ENCODE measurements at regions not wholly inside any gene's neighbourhood (a gene's known extent, or its start where the extent isn't known, plus 50 kb on each side); places are given as distances from the start of the nearest gene placed in this dataset.

- no peak for DNase-seq (ENCODE audit: low read depth in 3 of 3)
Measured at GRCh38 chr20:52736507-52736906, 235.7 kb upstream of the TSHZ2 start.

DNA sequence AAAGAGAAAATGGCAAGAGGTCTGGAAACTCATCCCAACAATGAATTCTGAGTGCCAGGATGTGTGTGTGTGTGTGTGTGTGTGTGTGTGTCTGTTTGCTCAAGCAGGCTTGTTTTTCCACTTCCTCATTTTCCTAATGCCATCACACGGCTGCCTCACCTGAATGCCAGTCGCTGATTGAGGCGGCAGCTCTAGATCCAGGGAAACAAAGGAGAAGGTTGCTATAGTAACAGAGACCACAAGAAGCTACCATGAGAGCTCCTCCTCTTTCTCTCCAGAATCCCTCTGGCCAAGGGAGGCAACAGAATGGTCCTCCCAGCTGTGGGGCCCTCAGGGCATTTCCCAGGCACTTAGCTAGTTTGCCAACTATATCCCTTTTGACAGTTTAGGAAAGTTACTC lies 241.1 kb upstream of the TSHZ2 start:
- no peak for DNase-seq (ENCODE audit: low read depth in 3 of 3)

DNA sequence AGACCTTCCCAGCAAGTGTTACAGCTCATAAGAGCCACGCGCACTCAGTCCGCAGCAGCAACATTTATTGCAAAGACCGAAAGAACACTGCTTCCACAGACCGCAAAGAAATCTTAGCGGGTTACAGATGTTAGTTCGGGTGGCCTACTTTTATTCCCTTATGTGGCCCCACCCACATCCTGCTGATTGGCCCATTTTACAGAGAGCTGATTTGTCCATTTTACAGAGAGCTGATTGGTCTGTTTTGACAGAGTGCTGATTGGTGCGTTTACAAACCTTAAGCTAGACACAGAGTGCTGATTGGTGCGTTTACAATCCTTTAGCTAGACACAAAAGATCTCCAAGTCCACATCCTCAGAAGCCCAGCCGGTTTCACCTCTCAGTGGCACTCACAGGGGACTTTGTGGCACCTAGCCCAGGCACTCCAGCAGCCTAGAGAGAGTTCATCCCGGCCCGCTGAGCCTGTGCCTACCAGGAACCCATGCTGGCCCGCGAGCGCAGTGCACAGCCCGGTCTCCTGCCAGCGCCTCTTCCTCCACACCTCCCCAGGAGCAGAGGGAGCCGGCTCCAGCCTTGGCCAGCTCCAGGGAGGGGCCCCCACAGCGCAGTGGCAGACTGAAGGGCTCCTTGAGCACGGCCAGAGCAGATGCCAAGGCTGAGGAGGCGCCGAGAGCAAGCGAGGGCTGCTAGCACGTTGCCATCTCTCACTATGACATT lies 244.3 kb upstream of the TSHZ2 start:
- no peak for DNase-seq (ENCODE audit: low read depth in 3 of 3)

GRCh38 chr20:52724541-52724940 lies 247.6 kb upstream of the TSHZ2 start:
- DNase-seq (ENCODE audit: low read depth in 3 of 3), result no peak

- DNase-seq (ENCODE audit: low read depth in 3 of 3), result no peak
Measured at GRCh38 chr20:52722926-52723688, 249.1 kb upstream of the TSHZ2 start.

DNA sequence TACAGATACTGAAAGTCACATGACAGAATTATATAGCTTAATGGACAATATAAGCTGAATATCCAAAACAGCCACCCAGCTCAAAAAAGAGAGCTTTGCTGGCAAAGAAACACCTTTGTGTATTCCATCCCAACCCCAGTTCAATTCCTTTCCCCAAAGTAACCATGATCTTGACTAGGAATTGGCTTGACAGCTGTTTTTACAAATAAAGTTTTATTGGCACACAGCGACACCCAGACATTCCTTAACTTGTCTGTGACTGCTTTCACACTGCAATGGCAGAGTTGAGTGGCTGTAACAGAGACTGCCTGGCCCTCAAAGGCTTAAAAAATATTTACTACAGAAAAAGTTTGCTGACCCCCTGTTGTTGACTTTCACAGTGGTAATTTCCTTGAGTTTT lies 264.0 kb upstream of the TSHZ2 start:
- no peak for DNase-seq (ENCODE audit: low read depth in 3 of 3)

GRCh38 chr20:52704553-52704952 lies 267.6 kb upstream of the TSHZ2 start:
- no peak for DNase-seq (ENCODE audit: low read depth in 3 of 3)

DNA sequence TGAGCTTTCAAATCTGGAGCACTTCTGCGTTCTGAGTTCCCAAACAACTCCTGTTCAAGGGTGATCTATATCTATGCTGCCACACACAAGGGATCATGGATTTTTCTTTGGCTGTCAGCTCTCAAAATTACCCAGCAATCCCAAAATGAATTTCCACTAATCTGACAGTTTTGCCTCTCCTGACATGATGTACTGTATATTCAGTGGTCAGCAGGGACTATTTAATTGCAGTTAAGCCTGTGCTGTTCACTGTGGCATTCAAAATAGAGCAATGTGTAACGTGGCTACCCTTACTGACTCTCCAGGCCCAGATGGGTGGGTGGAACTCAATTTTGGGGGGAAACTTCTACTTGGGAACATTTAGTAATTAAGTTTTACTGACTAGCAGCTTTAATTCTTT lies 283.8 kb upstream of the TSHZ2 start:
- DNase-seq (ENCODE audit: low read depth in 3 of 3), result no peak

- no peak for DNase-seq (ENCODE audit: low read depth in 3 of 3)
Measured at GRCh38 chr20:52684905-52685304, 287.3 kb upstream of the TSHZ2 start.

GRCh38 chr20:52684176-52684575 lies 288.0 kb upstream of the TSHZ2 start:
- DNase-seq (ENCODE audit: low read depth in 3 of 3), result no peak

GRCh38 chr20:52683761-52684160 lies 288.4 kb upstream of the TSHZ2 start:
- DNase-seq (ENCODE audit: low read depth in 3 of 3), result no peak

GRCh38 chr20:52682237-52682636 lies 289.9 kb upstream of the TSHZ2 start:
- DNase-seq (ENCODE audit: low read depth in 3 of 3), result no peak

DNA sequence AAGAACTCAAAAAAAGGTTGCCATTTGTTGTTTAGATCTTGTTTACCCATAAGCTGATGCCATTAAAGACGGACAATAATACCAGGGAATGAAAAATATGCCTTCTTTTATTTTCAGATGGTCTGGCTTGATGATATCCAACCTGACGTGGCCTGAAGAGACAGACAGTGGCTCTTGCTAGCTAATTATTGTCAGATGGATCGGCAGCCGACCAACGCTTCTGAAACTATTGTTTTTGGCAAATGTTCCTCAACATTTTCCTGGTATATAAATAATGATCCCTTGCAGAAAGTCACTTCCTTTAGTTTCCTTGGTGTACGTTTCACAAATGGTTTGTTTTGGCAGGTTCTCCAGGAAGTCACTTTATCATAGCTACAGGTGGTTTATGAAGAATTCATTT lies 290.9 kb upstream of the TSHZ2 start:
- DNase-seq (ENCODE audit: low read depth in 3 of 3), result no peak

DNA sequence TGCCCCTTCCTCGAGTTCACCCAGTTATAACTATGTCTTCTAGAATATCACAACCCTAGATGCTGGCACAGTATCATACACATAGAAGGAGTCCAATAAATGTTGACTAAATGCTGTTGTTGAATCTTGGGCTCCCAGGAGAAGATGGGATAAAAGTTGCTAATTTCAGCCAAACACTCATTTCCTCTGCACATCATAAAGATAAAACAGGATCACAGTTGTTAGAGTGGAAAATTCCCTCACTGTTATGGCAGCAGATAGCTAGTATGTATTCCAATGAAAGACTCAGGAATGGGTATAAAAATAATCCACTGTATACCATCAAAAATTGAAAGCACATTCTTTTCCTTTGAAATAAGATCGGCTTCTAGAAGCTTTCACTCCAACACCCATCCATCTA lies 294.9 kb upstream of the TSHZ2 start:
- DNase-seq (ENCODE audit: low read depth in 3 of 3), result no peak

- DNase-seq (ENCODE audit: low read depth in 3 of 3), result no peak
Measured at GRCh38 chr20:52676283-52676995, 295.7 kb upstream of the TSHZ2 start.

DNA sequence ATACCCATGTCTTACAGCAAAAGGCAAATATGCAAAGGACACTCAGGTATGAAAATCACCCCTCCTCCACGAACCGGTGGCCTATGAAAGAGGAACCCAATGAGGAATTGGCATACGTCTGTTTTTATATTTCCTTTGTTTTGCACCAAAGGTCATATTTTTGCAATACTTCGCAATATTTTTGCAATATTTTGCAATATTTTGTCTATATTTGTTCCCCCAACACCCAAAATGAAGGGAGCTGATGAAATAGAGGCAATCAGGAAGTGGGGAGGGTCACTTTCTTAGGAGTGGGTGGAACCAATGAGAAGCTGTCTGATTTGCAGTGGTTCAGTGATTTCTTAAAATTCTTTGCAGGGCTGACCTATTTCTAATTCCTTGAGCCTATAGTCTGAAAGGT lies 296.8 kb upstream of the TSHZ2 start:
- DNase-seq (ENCODE audit: low read depth in 3 of 3), result no peak

GRCh38 chr20:52668626-52669025 lies 303.5 kb upstream of the TSHZ2 start:
- no peak for DNase-seq (ENCODE audit: low read depth in 3 of 3)

GRCh38 chr20:52667358-52667757 lies 304.8 kb upstream of the TSHZ2 start:
- no peak for DNase-seq (ENCODE audit: low read depth in 3 of 3)

GRCh38 chr20:52665441-52665840 lies 306.7 kb upstream of the TSHZ2 start:
- DNase-seq (ENCODE audit: low read depth in 3 of 3), result no peak

GRCh38 chr20:52655395-52655794 lies 316.8 kb upstream of the TSHZ2 start:
- no peak for DNase-seq (ENCODE audit: low read depth in 3 of 3)

- no peak for DNase-seq (ENCODE audit: low read depth in 3 of 3)
Measured at GRCh38 chr20:52654567-52654966, 317.6 kb upstream of the TSHZ2 start.

- DNase-seq (ENCODE audit: low read depth in 3 of 3), result no peak
Measured at GRCh38 chr20:52652271-52652670, 319.9 kb upstream of the TSHZ2 start.

DNA sequence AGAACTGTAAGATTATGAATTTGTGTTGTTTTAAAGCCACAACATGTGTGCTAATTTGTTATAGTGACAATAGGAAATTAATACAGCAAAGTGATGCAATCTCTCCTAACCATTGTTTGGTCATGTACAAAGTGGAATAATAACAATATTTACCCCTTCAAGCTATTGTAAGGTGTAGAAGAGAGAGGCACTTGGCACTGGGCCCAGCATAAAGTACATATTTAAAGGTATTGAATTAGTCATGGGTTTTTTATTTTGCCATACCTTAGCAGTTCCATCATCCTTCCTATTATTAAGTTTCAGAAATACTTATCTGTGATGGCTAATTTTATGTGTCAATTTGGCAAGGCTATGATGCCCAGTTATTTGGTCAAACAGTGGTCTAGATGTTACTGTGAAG lies 322.4 kb upstream of the TSHZ2 start:
- no peak for DNase-seq (ENCODE audit: low read depth in 3 of 3)

Data from stimulated activated CD4-positive, alpha-beta T cell treated with anti-CD3 and anti-CD28 coated beads, TNF-alpha, amount 100 ng/mL, for 4 hours (primary cell).